ENCODE measurements at regions not wholly inside any gene's neighbourhood (a gene's known extent, or its start where the extent isn't known, plus 50 kb on each side); places are given as distances from the start of the nearest gene placed in this dataset.
"Not testable (repeated sequence)": the region's sequence is repeated elsewhere in the genome, so short reads cannot be mapped to it uniquely, and the experiment has no call there.

DNA sequence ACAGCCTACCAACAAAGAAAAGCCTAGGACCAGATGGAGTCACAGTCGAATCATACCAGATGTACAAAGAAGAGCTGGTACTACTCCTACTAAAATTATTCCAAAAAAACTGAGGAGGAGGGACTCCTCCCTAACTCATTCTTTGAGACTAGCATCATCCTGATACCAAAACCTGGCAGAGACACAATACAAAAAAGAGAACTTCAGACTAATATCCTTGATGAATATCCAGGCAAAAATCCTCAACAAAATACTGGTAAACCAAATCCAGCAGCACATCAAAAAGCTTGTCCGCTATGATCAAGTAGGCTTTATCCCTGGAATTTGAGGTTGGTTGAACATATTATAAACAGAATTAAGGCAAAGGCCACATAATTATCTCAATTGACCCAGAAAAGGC is 900.4 kb upstream of the ARRDC3 start:
- no peak for DNase-seq (ENCODE audit: low read depth)
- POLR2A ChIA-PET, result no interaction called here
- Histone ChIP-seq H3K36me3 (ENCODE audit: control insufficient read depth, insufficient read depth, low read length) (no peaks in the 10 kb centered on the region), H3K4me3 (ENCODE audit: low read depth, low read length) (no peak overlapping the region), H3K27me3 (ENCODE audit: control insufficient read depth, insufficient read depth, low read length) (no peaks in the 10 kb centered on the region)
- CTCF ChIA-PET, result no interaction called here
- no peak for TF ChIP-seq CTCF (IDR thresholded peaks at IDR 0.05; ENCODE audit: insufficient read depth, low read depth, low read length)

GRCh38 chr5:92271750-92272149 is 888.6 kb upstream of the ARRDC3 start:
- POLR2A ChIA-PET; H3K4me3 ChIP-seq (ENCODE audit: low read depth, low read length); H3K27me3 ChIP-seq (ENCODE audit: control insufficient read depth, insufficient read depth, low read length); H3K36me3 ChIP-seq (ENCODE audit: control insufficient read depth, insufficient read depth, low read length); DNase-seq (ENCODE audit: low read depth); CTCF ChIA-PET: not testable (repeated sequence)

DNA sequence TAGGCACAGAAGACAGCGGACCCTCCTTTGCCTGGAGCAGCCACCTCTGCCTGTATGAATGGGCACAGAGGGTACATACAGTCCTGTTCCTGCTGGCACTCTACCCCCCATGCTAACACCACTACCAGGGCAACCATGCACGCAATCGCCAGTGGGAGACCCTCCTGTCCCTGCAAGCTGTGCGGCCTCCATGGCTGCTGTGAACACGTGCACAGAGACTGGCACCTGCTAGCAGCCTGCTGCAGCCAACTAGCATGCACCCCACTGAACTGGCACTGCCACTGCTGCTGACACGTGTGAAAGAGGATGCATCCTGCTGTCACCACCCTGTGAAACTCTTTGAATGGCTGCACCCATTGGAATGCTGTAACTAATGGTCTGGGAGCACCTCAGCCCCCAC is 885.2 kb upstream of the ARRDC3 start:
- CTCF ChIA-PET, result no interaction called here
- Histone ChIP-seq H3K36me3 (ENCODE audit: control insufficient read depth, insufficient read depth, low read length) (no peaks in the 10 kb centered on the region), H3K4me3 (ENCODE audit: low read depth, low read length) (no peak overlapping the region), H3K27me3 (ENCODE audit: control insufficient read depth, insufficient read depth, low read length) (no peaks in the 10 kb centered on the region)
- POLR2A ChIA-PET, result no interaction called here
- TF ChIP-seq CTCF (IDR thresholded peaks at IDR 0.05; ENCODE audit: insufficient read depth, low read depth, low read length), result no peak
- no peak for DNase-seq (ENCODE audit: low read depth)

DNA sequence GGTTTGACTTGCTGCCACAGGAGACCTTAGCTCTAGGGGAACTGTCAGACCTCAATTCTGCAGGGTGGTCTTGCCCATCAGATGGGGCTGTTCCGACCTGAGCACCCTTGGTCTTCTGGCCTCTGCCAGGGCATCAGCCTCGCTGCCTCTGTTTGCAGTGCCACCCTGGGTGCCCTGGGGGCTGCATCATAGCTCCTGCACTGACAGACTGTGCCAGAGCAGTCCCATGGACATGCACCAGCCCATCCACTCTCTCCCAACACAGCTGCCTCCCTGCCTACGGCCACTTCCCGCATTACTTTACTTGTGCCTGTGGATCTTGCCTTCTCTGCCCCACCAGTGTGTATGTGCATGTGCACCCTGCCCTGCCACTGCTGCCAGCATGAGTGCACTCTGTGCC is 884.7 kb upstream of the ARRDC3 start:
- Histone ChIP-seq H3K36me3 (ENCODE audit: control insufficient read depth, insufficient read depth, low read length) (no peaks in the 10 kb centered on the region), H3K4me3 (ENCODE audit: low read depth, low read length) (no peak overlapping the region), H3K27me3 (ENCODE audit: control insufficient read depth, insufficient read depth, low read length) (no peaks in the 10 kb centered on the region)
- no peak for DNase-seq (ENCODE audit: low read depth)
- no peak for TF ChIP-seq CTCF (IDR thresholded peaks at IDR 0.05; ENCODE audit: insufficient read depth, low read depth, low read length)
- ChIA-PET CTCF (no interaction called here), POLR2A (no interaction called here)

GRCh38 chr5:92265804-92266203 is 882.7 kb upstream of the ARRDC3 start:
- ChIA-PET CTCF (no interaction called here), POLR2A (no interaction called here)
- no peaks in the 10 kb centered on the region for H3K36me3 ChIP-seq (ENCODE audit: control insufficient read depth, insufficient read depth, low read length)
- DNase-seq (ENCODE audit: low read depth), result no peak
- no peak for TF ChIP-seq CTCF (IDR thresholded peaks at IDR 0.05; ENCODE audit: insufficient read depth, low read depth, low read length)
- no peak overlapping the region for H3K4me3 ChIP-seq (ENCODE audit: low read depth, low read length)
- H3K27me3 ChIP-seq (ENCODE audit: control insufficient read depth, insufficient read depth, low read length), result no peaks in the 10 kb centered on the region

DNA sequence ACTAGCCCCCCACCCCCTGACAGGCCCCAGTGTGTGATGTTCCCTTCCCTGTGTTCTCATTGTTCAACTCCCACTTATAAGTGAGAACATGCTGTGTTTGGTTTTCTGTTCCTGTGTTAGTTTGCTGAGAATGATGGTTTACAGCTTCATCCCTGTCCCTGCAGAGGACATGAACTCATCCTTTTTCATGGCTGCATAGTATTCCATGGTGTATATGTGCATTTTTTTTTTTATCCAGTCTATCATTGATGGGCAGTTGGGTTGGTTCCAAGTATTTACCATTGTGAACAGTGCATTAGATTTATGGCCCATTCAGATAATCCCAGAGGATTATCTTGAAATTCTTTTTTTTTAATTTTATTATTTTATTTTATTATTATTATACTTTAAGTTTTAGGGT is 872.5 kb upstream of the ARRDC3 start:
- POLR2A ChIA-PET; DNase-seq (ENCODE audit: low read depth); CTCF ChIA-PET; H3K4me3 ChIP-seq (ENCODE audit: low read depth, low read length); H3K27me3 ChIP-seq (ENCODE audit: control insufficient read depth, insufficient read depth, low read length); H3K36me3 ChIP-seq (ENCODE audit: control insufficient read depth, insufficient read depth, low read length): not testable (repeated sequence)
